Naive thymus-derived CD4-positive, alpha-beta T cell (primary cell): ENCODE measurements at regions not wholly inside any gene's neighbourhood (a gene's known extent, or its start where the extent isn't known, plus 50 kb on each side); places are given as distances from the start of the nearest gene placed in this dataset.
"Not testable (repeated sequence)": the region's sequence is repeated elsewhere in the genome, so short reads cannot be mapped to it uniquely, and the experiment has no call there.

Experiments used
- ATAC-seq: fragments of 150-1000 bp; cut with Tn5 transposase; 2 replicates; pipeline ENCODE4 v1.10.0; 2021; ENCODE audit warnings: mild to moderate bottlenecking, moderate library complexity
- CTCF ChIA-PET: fragments of 350-600 bp; sonication (Branson Sonifier 250); formaldehyde crosslinking; loops from one replicate; lab custom pipeline; 2021; ENCODE audit warnings: antibody characterized with exemption; lab: Charles Lee
- POLR2A ChIA-PET: fragments of 350-600 bp; sonication (Branson Sonifier 250); formaldehyde crosslinking; loops from one replicate; lab custom pipeline; 2021; ENCODE audit warnings: antibody characterized with exemption, inconsistent platforms; lab: Charles Lee
- DNase-seq, 9 donors: peaks; one replicate each; pipeline versions ENCODE4 v3.0.0 to v3.0.0-alpha.2; 2020 to 2022; ENCODE audit warnings: mixed read lengths in 1 of 9
- H3K27ac ChIP-seq: one replicate; pipeline ENCODE4 v1.7.0; 2013; ENCODE audit warnings: mild to moderate bottlenecking, low read depth, low read length, moderate library complexity
- H3K27me3 ChIP-seq, 2 donors: one replicate each; pipeline ENCODE4 v1.7.0; 2013; ENCODE audit warnings: low read length in 2 of 2, mild to moderate bottlenecking in 2 of 2, moderate library complexity in 2 of 2; ENCODE audit not compliant: control insufficient read depth in 2 of 2, insufficient read depth in 2 of 2
- H3K36me3 ChIP-seq, 3 experiments: 1 replicate in 2 of 3; 2 replicates in 1 of 3; pipeline ENCODE4 v1.7.0; 2013; ENCODE audit warnings: low read length in 3 of 3, mild to moderate bottlenecking in 3 of 3, moderate library complexity in 1 of 3; ENCODE audit not compliant: insufficient read depth in 3 of 3, control insufficient read depth in 2 of 3
- H3K4me1 ChIP-seq, 2 donors: one replicate each; pipeline ENCODE4 v1.7.0; 2013; ENCODE audit warnings: low read length in 2 of 2, mild to moderate bottlenecking in 2 of 2, moderate library complexity in 1 of 2; ENCODE audit not compliant: control insufficient read depth in 2 of 2, insufficient read depth in 2 of 2
- H3K4me3 ChIP-seq: 2 replicates; pipeline ENCODE4 v1.7.0; 2013; ENCODE audit warnings: mild to moderate bottlenecking, low read length
- H3K9me3 ChIP-seq, 3 experiments: 1 replicate in 2 of 3; 2 replicates in 1 of 3; pipeline ENCODE4 v1.7.0; 2013; ENCODE audit warnings: low read length in 3 of 3; ENCODE audit not compliant: control insufficient read depth in 2 of 3
- H3K27ac Mint-ChIP-seq, 9 donors: one replicate each; pipeline ENCODE4 v1.8.0; 2020 to 2022; ENCODE audit warnings: mixed read lengths in 9 of 9, mild to moderate bottlenecking in 8 of 9, moderate library complexity in 5 of 9, inconsistent platforms in 2 of 9
- H3K27me3 Mint-ChIP-seq, 5 donors: one replicate each; pipeline ENCODE4 v1.8.0; 2021 to 2022; ENCODE audit warnings: mixed read lengths in 5 of 5, mild to moderate bottlenecking in 1 of 5
- H3K36me3 Mint-ChIP-seq, 5 donors: one replicate each; pipeline ENCODE4 v1.8.0; 2020 to 2022; ENCODE audit warnings: mixed read lengths in 5 of 5, mild to moderate bottlenecking in 3 of 5, inconsistent platforms in 1 of 5
- H3K4me1 Mint-ChIP-seq, 7 donors: one replicate each; pipeline ENCODE4 v1.8.0; 2020 to 2022; ENCODE audit warnings: mixed read lengths in 7 of 7, mild to moderate bottlenecking in 3 of 7, inconsistent platforms in 1 of 7
- H3K4me3 Mint-ChIP-seq, 10 donors: one replicate each; pipeline ENCODE4 v1.8.0; 2020 to 2022; ENCODE audit warnings: mild to moderate bottlenecking in 10 of 10, mixed read lengths in 10 of 10, moderate library complexity in 6 of 10, inconsistent platforms in 2 of 10
- H3K9me3 Mint-ChIP-seq, 11 donors: one replicate each; pipeline ENCODE4 v1.8.0; 2020 to 2022; ENCODE audit warnings: mixed read lengths in 11 of 11, mild to moderate bottlenecking in 4 of 11, inconsistent platforms in 1 of 11, moderate library complexity in 1 of 11
- intact Hi-C, 2 donors: fragments of 100-400 bp; cut with micrococcal nuclease; formaldehyde crosslinking; loops; one replicate each; pipeline ENCODE4 v1.15.1; 2023

DNA sequence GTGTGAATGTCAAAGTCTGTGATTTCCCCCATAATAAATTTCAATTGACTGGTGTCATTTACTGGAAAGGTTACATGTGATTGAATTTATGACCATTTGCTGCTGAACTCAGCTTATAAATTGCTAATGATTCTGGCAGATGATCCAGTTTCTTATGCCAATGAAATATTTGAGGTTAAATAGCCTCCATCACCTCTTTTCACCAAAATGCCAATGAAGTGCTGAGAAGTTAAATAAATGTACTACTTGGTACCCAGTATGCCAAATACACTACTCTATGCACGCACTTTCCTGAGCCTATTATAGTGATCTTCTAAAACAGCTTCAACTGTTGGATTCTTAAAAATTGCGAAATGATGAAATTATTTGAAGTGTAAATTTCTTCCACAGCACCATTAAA, 741.4 kb downstream of the PLA2G4A start:
- no peak overlapping the region for H3K4me3 Mint-ChIP-seq
- H3K9me3 Mint-ChIP-seq, result peaks cover 0 to 9% (median 3%) of the 10 kb centered on the region in 11 donors
- H3K4me1 Mint-ChIP-seq, result no peaks in the 10 kb centered on the region
- H3K4me3 ChIP-seq, result no peak overlapping the region
- no peak overlapping the region for H3K27ac ChIP-seq
- no peaks in the 10 kb centered on the region for H3K4me1 ChIP-seq
- POLR2A ChIA-PET, result no interaction called here
- H3K36me3 ChIP-seq, result no peaks in the 10 kb centered on the region
- no peaks in the 10 kb centered on the region for H3K9me3 ChIP-seq
- CTCF ChIA-PET, result no interaction called here
- no peaks in the 10 kb centered on the region for H3K27me3 ChIP-seq
- H3K27me3 Mint-ChIP-seq, result no peaks in the 10 kb centered on the region
- H3K27ac Mint-ChIP-seq, result no peak overlapping the region
- intact Hi-C loops, result no loop called here
- peaks cover 0 to 4% (median 0%) of the 10 kb centered on the region in 5 donors for H3K36me3 Mint-ChIP-seq
- ATAC-seq (no peak), DNase-seq (no peak)

DNA sequence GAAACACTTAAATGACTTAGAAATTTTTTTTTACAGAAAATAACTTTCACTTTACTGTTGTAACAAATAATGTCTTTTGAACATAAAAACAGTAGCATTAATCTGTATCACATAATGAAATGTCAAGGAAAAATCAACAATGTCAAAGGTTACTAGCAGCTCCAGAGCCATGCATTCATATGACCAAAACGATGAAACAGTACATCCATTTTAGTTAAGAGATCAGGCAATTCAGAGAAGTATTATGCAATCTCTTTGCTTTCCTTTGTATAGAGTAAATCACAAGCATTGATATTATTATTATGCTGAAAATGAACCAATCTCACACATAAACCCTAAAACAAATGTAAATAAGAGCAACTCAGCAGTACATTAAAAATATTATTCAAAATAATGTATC, 748.9 kb downstream of the PLA2G4A start:
- CTCF ChIA-PET, result interaction anchor here (0.5 kb wide), 1 partner anchor 1969 kb away, joined by 3 read pairs; no protein-coding TSS in a partner anchor
- POLR2A ChIA-PET, result no interaction called here
- Mint-ChIP-seq H3K27me3 (peaks cover 0 to 9% (median 0%) of the 10 kb centered on the region in 5 donors), H3K36me3 (no peaks in the 10 kb centered on the region), H3K4me1 (no peaks in the 10 kb centered on the region), H3K27ac (no peak overlapping the region), H3K9me3 (peaks cover 0 to 24% (median 3%) of the 10 kb centered on the region in 11 donors), H3K4me3 (no peak overlapping the region)
- H3K36me3 ChIP-seq, result no peaks in the 10 kb centered on the region
- no peaks in the 10 kb centered on the region for H3K9me3 ChIP-seq
- H3K4me3 ChIP-seq, result no peak overlapping the region
- intact Hi-C loops, result no loop called here
- ATAC-seq (no peak), DNase-seq (no peak)
- no peak overlapping the region for H3K27ac ChIP-seq
- no peaks in the 10 kb centered on the region for H3K4me1 ChIP-seq
- H3K27me3 ChIP-seq, result no peaks in the 10 kb centered on the region

DNA sequence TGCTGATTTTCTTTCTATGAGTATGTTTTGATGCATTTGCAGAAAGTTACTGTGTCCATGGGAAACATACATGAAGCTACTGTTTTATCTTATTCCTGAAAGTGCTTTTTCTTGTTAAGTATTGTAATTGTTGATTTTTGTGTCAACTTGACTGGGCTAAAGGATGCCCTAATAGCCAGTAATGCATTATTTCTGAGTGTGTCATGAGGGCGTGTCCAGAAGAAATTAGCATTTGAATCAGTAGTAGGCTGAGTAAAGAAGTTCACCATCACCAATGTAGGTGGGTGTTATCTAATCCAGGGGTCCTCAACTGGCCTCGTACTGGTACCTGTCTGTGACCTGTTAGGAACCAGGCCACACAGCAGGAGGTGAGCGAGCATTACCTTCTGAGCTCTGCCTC, 760.2 kb downstream of the PLA2G4A start:
- H3K9me3 Mint-ChIP-seq, result peaks cover 0 to 8% (median 0%) of the 10 kb centered on the region in 11 donors

DNA sequence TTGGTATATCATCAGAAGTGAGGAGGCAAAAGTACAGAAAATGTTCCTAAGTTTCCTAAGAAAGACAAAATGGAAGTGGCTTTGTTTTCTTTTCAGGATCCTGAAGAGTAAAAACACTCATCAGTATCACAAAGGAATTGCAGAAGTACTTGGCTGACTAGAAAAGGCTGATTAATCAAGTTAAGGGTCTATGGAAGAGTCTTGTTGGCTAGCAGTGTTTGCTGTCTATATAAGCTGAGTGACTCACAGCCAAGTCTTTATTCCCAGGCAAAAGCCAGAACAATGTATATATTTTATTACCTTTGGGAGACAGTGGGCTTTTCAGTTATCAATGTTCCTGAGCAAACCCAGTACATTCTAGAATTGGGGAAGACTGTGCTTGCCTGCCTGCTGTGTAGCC, 777.0 kb downstream of the PLA2G4A start:
- Mint-ChIP-seq H3K27ac (no peak overlapping the region), H3K4me3 (no peak overlapping the region), H3K9me3 (peaks cover 0 to 10% (median 6%) of the 10 kb centered on the region in 11 donors), H3K27me3 (no peaks in the 10 kb centered on the region), H3K36me3 (no peaks in the 10 kb centered on the region), H3K4me1 (no peaks in the 10 kb centered on the region)
- no peaks in the 10 kb centered on the region for H3K27me3 ChIP-seq
- no peak overlapping the region for H3K4me3 ChIP-seq
- no peak overlapping the region for H3K27ac ChIP-seq
- ChIA-PET POLR2A (no interaction called here), CTCF (no interaction called here)
- H3K4me1 ChIP-seq, result no peaks in the 10 kb centered on the region
- no peak for ATAC-seq
- intact Hi-C loops, result no loop called here
- H3K9me3 ChIP-seq, result no peaks in the 10 kb centered on the region
- no peaks in the 10 kb centered on the region for H3K36me3 ChIP-seq
- DNase-seq, result no peak

More for the DNA sequence above, 760.2 kb downstream of the PLA2G4A start:
- H3K27me3 Mint-ChIP-seq, result no peaks in the 10 kb centered on the region
- no peak overlapping the region for H3K4me3 Mint-ChIP-seq
- Histone ChIP-seq H3K27me3 (no peaks in the 10 kb centered on the region), H3K9me3 (no peaks in the 10 kb centered on the region), H3K27ac (no peak overlapping the region), H3K36me3 (no peaks in the 10 kb centered on the region), H3K4me3 (no peak overlapping the region), H3K4me1 (no peaks in the 10 kb centered on the region)
- no peaks in the 10 kb centered on the region for H3K36me3 Mint-ChIP-seq
- intact Hi-C loops, result no loop called here
- ChIA-PET CTCF (no interaction called here), POLR2A (no interaction called here)
- H3K4me1 Mint-ChIP-seq, result no peaks in the 10 kb centered on the region
- ATAC-seq, result no peak
- H3K27ac Mint-ChIP-seq, result no peak overlapping the region
- DNase-seq, result no peak

DNA sequence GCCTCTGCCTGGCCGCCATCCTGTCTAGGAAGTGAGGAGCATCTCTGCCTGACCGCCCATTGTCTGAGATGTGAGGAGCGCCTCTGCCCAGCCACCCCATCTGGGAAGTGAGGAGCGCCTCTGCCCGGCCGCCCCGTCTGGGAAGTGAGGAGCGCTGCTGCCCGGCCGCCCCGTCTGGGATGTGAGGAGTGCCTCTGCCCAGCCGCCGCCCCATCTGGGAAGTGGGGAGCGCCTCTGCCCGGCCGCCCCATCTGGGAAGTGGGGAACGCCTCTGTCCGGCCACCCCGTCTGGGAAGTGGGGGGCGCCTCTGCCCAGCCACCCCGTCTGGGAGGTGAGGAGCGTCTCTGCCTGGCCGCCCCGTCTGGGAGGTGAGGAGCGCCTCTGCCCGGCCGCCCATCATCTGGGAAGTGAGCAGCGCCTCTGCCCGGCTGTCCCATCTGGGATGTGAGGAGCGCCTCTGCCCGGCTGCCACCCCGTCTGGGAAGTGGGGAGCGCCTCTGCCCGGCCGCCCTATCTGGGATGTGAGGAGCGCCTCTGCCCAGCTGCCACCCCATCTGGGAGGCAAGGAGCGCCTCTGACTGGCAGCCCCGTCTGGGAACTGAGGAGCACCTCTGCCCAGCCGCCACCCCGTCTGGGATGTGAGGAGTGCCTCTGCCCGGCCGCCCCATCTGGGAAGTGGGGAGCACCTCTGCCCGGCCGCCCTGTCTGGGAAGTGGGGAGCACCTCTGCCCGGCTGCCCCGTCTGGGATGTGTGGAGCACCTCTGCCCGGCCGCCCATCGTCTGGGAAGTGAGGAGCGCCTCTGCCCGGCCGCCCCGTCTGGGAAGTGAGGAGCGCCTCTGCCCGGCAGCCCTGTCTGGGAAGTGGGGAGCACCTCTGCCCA, 787.3 kb downstream of the PLA2G4A start:
- H3K36me3 ChIP-seq, CTCF ChIA-PET, H3K27me3 ChIP-seq, ATAC-seq, H3K36me3 Mint-ChIP-seq, H3K4me1 ChIP-seq, POLR2A ChIA-PET, DNase-seq, H3K4me1 Mint-ChIP-seq, H3K27ac ChIP-seq, H3K27ac Mint-ChIP-seq, H3K9me3 ChIP-seq, H3K4me3 Mint-ChIP-seq, H3K27me3 Mint-ChIP-seq, H3K4me3 ChIP-seq, intact Hi-C loops: not testable (repeated sequence)
- H3K9me3 Mint-ChIP-seq, result peaks cover 8 to 37% (median 15%) of the 10 kb centered on the region in 11 donors

DNA sequence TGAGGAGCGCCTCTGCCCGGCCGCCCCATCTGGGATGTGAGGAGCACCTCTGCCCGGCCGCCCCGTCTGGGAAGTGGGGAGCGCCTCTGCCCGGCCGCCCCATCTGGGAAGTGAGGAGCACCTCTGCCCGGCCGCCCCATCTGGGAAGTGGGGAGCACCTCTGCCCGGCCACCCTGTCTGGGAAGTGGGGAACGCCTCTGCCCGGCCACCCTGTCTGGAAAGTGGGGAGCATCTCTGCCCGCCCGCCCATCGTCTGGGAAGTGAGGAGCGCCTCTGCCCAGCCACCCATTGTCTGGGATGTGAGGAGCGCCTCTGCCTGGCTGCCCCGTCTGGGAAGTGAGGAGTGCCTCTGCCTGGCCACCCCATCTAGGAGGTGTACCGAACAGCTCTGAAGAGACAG, 788.1 kb downstream of the PLA2G4A start:
- H3K4me3 ChIP-seq, H3K27me3 Mint-ChIP-seq, ATAC-seq, H3K4me3 Mint-ChIP-seq, H3K27ac ChIP-seq, H3K36me3 ChIP-seq, H3K9me3 ChIP-seq, intact Hi-C loops, H3K27me3 ChIP-seq, H3K4me1 Mint-ChIP-seq, H3K27ac Mint-ChIP-seq, CTCF ChIA-PET, POLR2A ChIA-PET, H3K36me3 Mint-ChIP-seq, DNase-seq, H3K4me1 ChIP-seq: not testable (repeated sequence)
- peaks cover 8 to 37% (median 15%) of the 10 kb centered on the region in 11 donors for H3K9me3 Mint-ChIP-seq

DNA sequence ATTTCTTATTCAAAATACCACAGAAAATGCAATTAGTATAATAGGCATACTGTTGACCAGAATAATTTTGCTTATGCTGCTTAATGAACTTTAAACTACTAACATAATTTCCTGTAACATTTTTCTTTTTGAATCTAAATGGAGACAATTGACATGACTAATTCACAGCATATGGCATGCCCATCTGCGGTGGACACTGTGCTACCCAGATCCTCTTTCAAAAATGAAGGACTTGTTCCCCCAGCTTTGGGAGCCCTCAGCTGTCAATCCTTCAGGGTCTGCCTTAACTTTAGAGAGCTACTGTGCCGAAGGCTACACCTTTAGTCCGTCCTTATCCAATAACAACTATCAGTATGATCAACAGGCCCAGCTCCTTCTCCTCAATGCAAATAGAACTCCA, 789.0 kb downstream of the PLA2G4A start:
- DNase-seq (no peak), ATAC-seq (no peak)
- intact Hi-C loops, result no loop called here
- Mint-ChIP-seq H3K9me3 (peaks cover 8 to 37% (median 15%) of the 10 kb centered on the region in 11 donors), H3K36me3 (peaks cover 0 to 8% (median 0%) of the 10 kb centered on the region in 5 donors), H3K4me1 (peaks cover 0 to 2% (median 0%) of the 10 kb centered on the region in 7 donors), H3K27ac (no peak overlapping the region), H3K27me3 (no peaks in the 10 kb centered on the region), H3K4me3 (no peak overlapping the region)
- no peaks in the 10 kb centered on the region for H3K36me3 ChIP-seq
- CTCF ChIA-PET, result no interaction called here
- no peaks in the 10 kb centered on the region for H3K4me1 ChIP-seq
- H3K9me3 ChIP-seq, result peaks cover 0 to 6% (median 0%) of the 10 kb centered on the region in 3 experiments
- H3K4me3 ChIP-seq, result no peak overlapping the region
- H3K27me3 ChIP-seq, result no peaks in the 10 kb centered on the region
- POLR2A ChIA-PET, result no interaction called here
- no peak overlapping the region for H3K27ac ChIP-seq
